IPS-15b (cell line): ENCODE measurements at regions not wholly inside any gene's neighbourhood (a gene's known extent, or its start where the extent isn't known, plus 50 kb on each side); places are given as distances from the start of the nearest gene placed in this dataset.

Experiments used
- H3K27me3 ChIP-seq: one replicate; pipeline ENCODE4 v1.6.1; 2013; ENCODE audit warnings: low read length; ENCODE audit not compliant: control insufficient read depth, insufficient read depth
- H3K36me3 ChIP-seq: one replicate; pipeline ENCODE4 v1.6.1; 2013; ENCODE audit warnings: low read length; ENCODE audit not compliant: control insufficient read depth, insufficient read depth
- H3K4me1 ChIP-seq: one replicate; pipeline ENCODE4 v1.6.1; 2013; ENCODE audit warnings: mild to moderate bottlenecking, low read length; ENCODE audit not compliant: control insufficient read depth, insufficient read depth
- H3K4me3 ChIP-seq: one replicate; pipeline ENCODE4 v1.5.1; 2013; ENCODE audit warnings: low read depth, low read length
- H3K9ac ChIP-seq: one replicate; pipeline ENCODE4 v1.6.1; 2013; ENCODE audit warnings: low read depth, mild to moderate bottlenecking, low read length
- H3K9me3 ChIP-seq: one replicate; pipeline ENCODE4 v1.6.1; 2013; ENCODE audit warnings: mild to moderate bottlenecking, low read length; ENCODE audit not compliant: control insufficient read depth, insufficient read depth

DNA sequence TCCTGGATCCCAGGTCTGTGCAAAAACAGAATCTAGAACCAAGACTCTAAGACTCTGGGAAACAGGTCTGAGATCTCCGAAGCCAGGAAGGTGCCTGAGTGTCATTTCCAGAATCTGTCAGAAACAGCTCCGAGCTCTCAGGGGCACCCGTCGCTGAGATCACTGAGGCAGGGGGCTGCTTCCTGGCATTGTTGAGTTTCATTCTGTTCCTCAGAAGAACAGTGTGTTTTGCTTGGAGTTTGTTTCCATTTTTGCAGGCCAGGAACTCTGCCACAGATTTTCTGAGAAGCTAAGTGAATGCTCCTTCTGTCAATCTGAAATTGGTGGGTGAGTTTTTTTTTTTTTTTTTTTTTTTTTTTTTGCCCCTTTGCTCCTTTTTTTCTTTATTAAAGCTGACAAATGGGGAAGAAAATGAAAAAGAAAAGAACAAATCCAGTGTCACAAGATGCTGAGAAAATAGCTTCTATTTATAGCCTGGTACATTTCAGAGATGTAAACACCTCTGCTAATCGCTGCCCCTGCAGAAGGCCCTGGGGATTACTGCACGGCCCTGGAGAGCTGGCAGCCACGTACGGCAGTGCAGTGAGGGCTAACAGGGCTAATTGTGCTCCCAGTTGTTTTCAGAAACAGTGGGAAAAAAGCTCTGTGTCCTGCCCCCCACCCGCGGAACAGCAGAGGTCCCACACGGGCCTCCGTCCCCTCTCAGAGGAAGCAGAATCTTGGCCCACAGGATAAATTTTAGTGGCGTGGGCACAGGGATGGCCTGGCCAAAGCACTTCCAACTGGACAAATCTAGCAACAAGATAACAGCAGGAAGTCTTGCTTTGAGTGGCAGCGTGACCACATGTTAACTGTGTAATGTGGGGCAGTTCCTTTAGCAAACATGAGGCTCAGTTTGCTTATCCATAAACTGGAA, 237.6 kb upstream of the IRS2 start:
- no peak overlapping the region for H3K9ac ChIP-seq
- no peak overlapping the region for H3K4me3 ChIP-seq
- H3K36me3 ChIP-seq = no peaks in the 10 kb centered on the region

DNA sequence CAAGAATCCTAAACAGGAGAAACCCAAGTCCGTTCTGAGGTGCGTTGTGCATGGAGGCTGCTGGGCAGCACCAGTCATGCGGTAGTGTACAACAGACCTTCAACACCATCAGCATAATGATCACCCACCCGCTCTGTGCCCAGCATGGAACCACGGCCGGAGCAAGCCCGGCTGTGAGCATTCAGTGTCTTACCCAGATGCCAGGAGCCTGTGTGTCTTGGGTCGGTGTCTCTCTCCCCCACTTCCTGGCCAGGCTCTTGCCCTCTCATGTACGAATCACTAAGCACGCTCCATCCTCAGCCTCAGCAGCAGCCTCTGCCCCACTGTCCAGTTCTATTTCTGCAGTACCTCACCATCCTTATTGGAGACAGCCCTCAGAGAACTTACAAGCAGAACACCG, 231.6 kb upstream of the IRS2 start:
- Histone ChIP-seq H3K4me1 (peaks cover 2% of the 10 kb centered on the region), H3K4me3 (no peak overlapping the region), H3K36me3 (no peaks in the 10 kb centered on the region), H3K9ac (no peak overlapping the region), H3K27me3 (no peaks in the 10 kb centered on the region), H3K9me3 (no peaks in the 10 kb centered on the region)

More for the DNA sequence above, 237.6 kb upstream of the IRS2 start:
- Histone ChIP-seq H3K9me3 (no peaks in the 10 kb centered on the region), H3K27me3 (no peaks in the 10 kb centered on the region), H3K4me1 (peaks cover 7% of the 10 kb centered on the region)

DNA sequence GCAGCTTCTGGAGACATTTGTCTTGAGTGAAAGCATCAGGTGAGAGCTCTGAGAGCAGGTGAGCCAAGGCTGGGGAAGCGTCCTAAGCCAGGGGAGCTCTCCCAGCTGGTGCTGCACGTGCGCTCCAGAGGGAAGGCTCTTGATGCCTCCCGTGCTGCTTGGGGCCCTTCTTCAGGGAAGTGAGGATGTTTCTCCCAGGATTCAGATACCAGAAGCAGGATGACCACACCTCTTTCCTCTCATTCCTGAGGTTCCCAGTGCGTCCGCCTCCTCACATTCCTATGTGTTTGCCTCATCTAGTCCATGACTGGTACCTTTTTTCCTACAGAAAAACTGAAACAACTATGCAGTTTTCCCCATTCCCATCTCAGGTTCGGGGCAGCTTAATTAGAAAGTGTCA, 231.0 kb upstream of the IRS2 start:
- H3K4me1 ChIP-seq = no peaks in the 10 kb centered on the region
- H3K27me3 ChIP-seq = no peaks in the 10 kb centered on the region
- H3K9me3 ChIP-seq = no peaks in the 10 kb centered on the region
- H3K4me3 ChIP-seq = no peak overlapping the region
- no peaks in the 10 kb centered on the region for H3K36me3 ChIP-seq
- H3K9ac ChIP-seq = no peak overlapping the region

DNA sequence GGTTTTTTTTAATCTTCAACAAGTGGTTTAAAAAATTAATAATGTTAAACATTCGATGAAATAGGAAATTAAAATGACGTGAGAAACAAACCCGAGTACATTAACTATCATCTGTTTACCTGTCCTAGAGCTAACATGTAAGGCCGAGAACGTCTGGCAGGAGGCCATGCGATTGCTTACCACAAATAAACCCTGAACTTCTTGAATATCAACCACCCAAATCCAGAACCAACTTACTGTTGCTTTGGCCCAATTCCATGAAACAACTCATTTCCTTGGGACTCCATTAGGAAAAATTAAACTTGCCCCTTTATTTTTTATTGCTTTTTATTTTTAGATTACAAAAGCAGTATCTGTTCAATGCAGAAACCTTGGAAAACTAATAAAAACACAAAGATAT, 228.9 kb upstream of the IRS2 start:
- H3K4me1 ChIP-seq = no peaks in the 10 kb centered on the region
- no peaks in the 10 kb centered on the region for H3K9me3 ChIP-seq
- H3K9ac ChIP-seq = no peak overlapping the region

DNA sequence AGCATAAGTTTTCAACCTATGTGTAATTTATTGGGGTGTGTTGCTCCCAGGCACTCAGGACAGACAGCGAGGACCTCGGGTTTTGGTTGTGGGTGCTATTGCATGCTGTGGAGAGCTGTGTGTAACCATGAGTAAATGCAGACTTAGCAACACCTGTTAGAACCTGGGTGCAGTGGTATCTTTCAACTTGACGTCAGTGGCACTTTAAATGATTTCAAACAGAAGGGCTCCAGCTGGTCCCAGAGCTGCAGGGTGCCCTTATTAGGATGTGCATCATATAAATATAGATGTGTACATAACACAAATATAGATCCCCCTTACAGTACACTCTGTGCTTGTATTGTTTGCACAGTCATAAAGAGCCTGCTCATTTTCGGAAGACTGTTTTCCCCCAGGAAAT, 228.3 kb upstream of the IRS2 start:
- no peaks in the 10 kb centered on the region for H3K9me3 ChIP-seq
- H3K36me3 ChIP-seq = no peaks in the 10 kb centered on the region
- H3K4me1 ChIP-seq = no peaks in the 10 kb centered on the region
- H3K4me3 ChIP-seq = no peak overlapping the region
- H3K27me3 ChIP-seq = no peaks in the 10 kb centered on the region
- H3K9ac ChIP-seq = no peak overlapping the region

More for the DNA sequence above, 228.9 kb upstream of the IRS2 start:
- Histone ChIP-seq H3K4me3 (no peak overlapping the region), H3K36me3 (no peaks in the 10 kb centered on the region), H3K27me3 (no peaks in the 10 kb centered on the region)

DNA sequence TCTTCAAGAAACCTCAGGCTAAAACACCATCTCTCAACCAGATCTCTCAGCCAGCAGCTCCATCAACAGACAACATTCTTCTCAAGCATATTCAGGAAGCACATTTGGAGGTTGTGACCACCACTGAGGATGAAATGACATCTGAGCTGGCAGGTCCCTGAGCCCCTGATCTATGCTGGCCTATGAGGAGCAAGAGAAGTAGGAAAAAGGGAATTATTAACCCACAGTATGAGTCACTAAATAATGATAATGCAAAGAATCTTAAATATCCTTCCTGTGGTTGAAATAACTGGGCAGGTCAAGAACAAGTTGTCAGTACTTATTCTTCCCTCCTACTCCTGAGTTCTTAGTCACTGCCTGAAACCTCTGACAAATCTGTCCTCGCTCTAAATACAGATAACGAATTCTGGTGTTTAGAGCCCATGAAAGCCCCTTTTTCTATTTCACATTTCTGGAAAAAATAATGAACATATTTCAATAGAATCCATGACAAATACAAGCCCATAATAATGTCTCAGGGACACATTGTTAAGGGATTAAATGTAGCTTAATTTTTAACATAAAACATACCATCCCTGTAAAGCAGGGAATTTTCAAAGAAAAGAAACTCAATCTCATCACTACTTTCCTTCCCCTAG, 225.8 kb upstream of the IRS2 start:
- no peaks in the 10 kb centered on the region for H3K9me3 ChIP-seq
- no peaks in the 10 kb centered on the region for H3K4me1 ChIP-seq
- H3K27me3 ChIP-seq = no peaks in the 10 kb centered on the region
- no peaks in the 10 kb centered on the region for H3K36me3 ChIP-seq
- H3K4me3 ChIP-seq = no peak overlapping the region
- H3K9ac ChIP-seq = no peak overlapping the region

DNA sequence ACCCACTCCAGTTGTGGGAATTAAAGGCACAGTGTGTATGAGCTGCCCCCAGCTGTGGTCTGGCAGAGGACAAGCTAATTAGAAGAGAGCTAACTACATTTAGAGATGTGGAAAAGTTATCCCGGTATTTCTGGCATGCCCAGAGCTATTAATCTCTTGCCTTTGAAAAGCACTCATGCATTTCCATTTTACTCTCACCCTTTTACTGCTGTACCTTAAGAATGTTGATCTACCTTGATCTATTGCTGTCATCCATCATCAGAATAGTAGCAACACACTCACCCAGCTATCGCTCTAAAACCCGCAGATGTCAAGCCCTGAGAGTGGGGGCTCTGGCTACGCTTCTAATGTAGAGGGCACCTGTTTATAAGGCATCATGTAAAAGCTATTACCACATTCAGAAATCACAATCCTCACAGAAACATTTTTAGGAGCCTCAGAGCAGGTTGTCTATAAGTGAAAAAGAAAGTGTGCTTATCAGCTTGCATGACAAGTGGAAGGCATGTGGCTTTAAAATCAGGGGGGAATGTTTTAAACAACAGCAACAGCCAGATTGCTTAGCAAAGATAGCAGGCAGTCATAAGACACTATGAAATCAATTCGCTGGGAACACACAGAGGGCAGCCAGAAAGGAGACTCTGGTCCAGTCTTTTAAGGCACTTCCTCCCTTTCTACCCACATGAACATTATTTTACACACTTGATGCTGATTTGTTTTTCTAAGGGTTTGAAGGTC, 224.2 kb upstream of the IRS2 start:
- H3K36me3 ChIP-seq = no peaks in the 10 kb centered on the region
- H3K4me3 ChIP-seq = no peak overlapping the region
- no peak overlapping the region for H3K9ac ChIP-seq

DNA sequence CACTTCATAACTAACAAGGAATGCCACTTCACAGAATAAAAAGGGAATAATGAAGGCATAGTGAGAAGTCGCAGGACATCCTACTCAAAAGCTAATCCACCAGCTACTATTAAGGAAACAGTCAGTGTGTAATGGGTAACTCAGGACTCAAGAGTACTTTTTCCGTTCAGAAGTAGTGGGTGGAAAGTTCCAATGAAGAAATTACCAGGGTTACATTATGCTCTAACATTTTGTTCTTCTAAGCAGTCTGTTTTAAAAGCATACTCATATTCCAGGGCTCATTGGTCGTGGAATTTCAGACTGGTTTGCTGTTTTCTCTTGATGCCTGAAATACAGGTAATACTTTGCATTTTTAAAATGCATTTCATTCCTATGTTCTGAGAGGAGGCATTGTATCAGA, 222.4 kb upstream of the IRS2 start:
- H3K4me3 ChIP-seq = no peak overlapping the region

More for the DNA sequence above, 224.2 kb upstream of the IRS2 start:
- no peaks in the 10 kb centered on the region for H3K27me3 ChIP-seq
- no peaks in the 10 kb centered on the region for H3K4me1 ChIP-seq
- H3K9me3 ChIP-seq = no peaks in the 10 kb centered on the region

DNA sequence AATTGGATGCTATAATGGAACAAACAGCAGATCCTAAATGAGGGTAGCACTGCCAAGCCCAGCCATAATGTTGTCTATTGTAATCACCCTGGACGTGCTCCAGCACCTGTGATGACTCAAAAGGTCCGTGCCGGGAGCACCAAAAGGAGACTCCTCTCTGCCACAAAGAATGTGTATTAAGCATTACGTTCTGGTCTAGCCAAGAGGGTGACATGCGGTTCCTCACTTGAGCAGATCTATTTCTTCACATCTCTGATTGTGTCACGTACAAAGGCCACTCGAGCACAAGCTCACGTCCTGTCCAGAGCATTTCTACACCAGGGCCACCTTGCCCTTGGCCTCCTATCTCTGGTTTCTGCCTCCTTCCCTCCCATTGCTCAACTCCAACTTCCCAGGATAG, 219.9 kb upstream of the IRS2 start:
- Histone ChIP-seq H3K27me3 (no peaks in the 10 kb centered on the region), H3K4me1 (no peaks in the 10 kb centered on the region), H3K9ac (no peak overlapping the region), H3K36me3 (no peaks in the 10 kb centered on the region), H3K9me3 (no peaks in the 10 kb centered on the region), H3K4me3 (no peak overlapping the region)

More for the DNA sequence above, 222.4 kb upstream of the IRS2 start:
- H3K9ac ChIP-seq = no peak overlapping the region
- H3K4me1 ChIP-seq = no peaks in the 10 kb centered on the region
- H3K9me3 ChIP-seq = no peaks in the 10 kb centered on the region
- no peaks in the 10 kb centered on the region for H3K36me3 ChIP-seq
- no peaks in the 10 kb centered on the region for H3K27me3 ChIP-seq

DNA sequence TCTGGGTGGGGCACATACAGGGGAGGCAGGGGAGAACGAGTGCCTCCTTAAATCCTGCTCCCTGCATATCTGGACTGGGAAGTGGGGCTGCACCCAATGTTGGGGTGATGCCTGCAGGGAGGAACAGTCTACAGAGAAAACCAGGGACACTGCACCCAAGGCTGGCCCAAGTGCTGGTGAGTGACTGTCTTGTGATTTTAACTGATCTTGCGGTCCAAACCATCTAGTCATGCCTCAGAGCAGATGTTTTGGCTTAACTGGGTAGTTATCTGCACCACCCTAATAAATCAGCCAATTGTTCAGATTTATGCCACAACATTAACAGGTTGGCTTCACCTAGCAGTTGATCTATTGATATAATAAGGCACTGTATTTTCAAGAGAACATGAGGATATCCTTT, 219.2 kb upstream of the IRS2 start:
- H3K36me3 ChIP-seq = no peaks in the 10 kb centered on the region
- no peak overlapping the region for H3K9ac ChIP-seq
- H3K27me3 ChIP-seq = no peaks in the 10 kb centered on the region
- H3K4me1 ChIP-seq = no peaks in the 10 kb centered on the region
- H3K9me3 ChIP-seq = no peaks in the 10 kb centered on the region
- no peak overlapping the region for H3K4me3 ChIP-seq

DNA sequence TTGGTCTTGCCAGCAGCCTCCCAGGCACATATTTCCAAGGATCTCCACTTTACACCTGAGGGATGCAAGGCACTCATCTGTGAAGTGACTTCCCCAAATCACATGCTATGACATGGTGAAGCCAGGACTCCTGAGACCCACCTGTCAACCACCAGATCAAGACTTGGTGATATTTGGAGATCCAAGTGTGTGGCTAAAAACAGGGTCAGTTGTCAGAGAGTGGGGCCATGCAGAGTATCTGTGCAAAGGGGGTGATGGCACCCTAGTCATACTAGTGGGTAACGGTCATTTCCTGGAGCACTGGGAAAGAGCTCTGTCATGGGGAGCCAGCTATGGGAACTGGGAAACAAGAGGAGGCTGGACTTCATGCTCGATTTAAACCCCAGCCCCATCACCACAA, 218.4 kb upstream of the IRS2 start:
- Histone ChIP-seq H3K4me1 (no peaks in the 10 kb centered on the region), H3K9me3 (no peaks in the 10 kb centered on the region), H3K9ac (no peak overlapping the region), H3K4me3 (no peak overlapping the region), H3K36me3 (no peaks in the 10 kb centered on the region), H3K27me3 (no peaks in the 10 kb centered on the region)
